SK-N-SH (cell line): ENCODE measurements at regions not wholly inside any gene's neighbourhood (a gene's known extent, or its start where the extent isn't known, plus 50 kb on each side); places are given as distances from the start of the nearest gene placed in this dataset.

Experiments
- CTCF ChIA-PET: fragments of 300-600, 350-600 bp; formaldehyde crosslinking; extraction: SDS; loops from one replicate; lab custom pipeline; 2021; lab: Yijun Ruan, JAX
- POLR2A ChIA-PET: fragments of 350-600 bp; sonication (Branson Sonifier 250); formaldehyde crosslinking; extraction: SDS; loops from one replicate; lab custom pipeline; 2020; ENCODE audit warnings: antibody characterized with exemption, inconsistent platforms; lab: Yijun Ruan, JAX
- DNase-seq: peaks from one replicate; pipeline ENCODE4 v3.0.0; 2012
- H2AFZ ChIP-seq: fragments of 200-600 bp; sonication (generic); 2 replicates; pipeline ENCODE4 v1.8.1; 2016; ENCODE audit warnings: antibody characterized with exemption, mild to moderate bottlenecking, low read depth
- H3F3A ChIP-seq: fragments of 200-600 bp; sonication (generic); replicated peaks from 2 replicates; pipeline ENCODE3; 2016; ENCODE audit warnings: antibody characterized with exemption, mild to moderate bottlenecking; ENCODE audit not compliant: insufficient read depth
- H3K27ac ChIP-seq, 2 experiments: fragments of 200-500 bp in 1 of 2; fragments of 200-600 bp in 1 of 2; sonication (Bioruptor generic) in 1 of 2; sonication (generic), shearing (Covaris generic) in 1 of 2; 2 replicates each; pipeline versions ENCODE4 v1.5.1 to v1.6.1; 2014 to 2016; ENCODE audit warnings: low read depth in 2 of 2, inconsistent platforms in 1 of 2, low read length in 1 of 2, mild to moderate bottlenecking in 1 of 2, mixed read lengths in 1 of 2
- H3K27me3 ChIP-seq: fragments of 200-600 bp; sonication (generic), shearing (Covaris generic); 2 replicates; pipeline ENCODE4 v1.6.1; 2016; ENCODE audit warnings: mixed run types; ENCODE audit not compliant: insufficient read depth
- H3K36me3 ChIP-seq, 2 experiments: fragments of 200-500 bp in 1 of 2; fragments of 200-600 bp in 1 of 2; sonication (Bioruptor generic) in 1 of 2; sonication (generic) in 1 of 2; replicated peaks in 1 of 2; 2 replicates each; pipeline versions ENCODE3 to v1.5.1; 2014 to 2016; ENCODE audit warnings: low read length in 1 of 2, mild to moderate bottlenecking in 1 of 2; ENCODE audit not compliant: insufficient read depth in 2 of 2, control insufficient read depth in 1 of 2
- H3K4me1 ChIP-seq, 2 experiments: fragments of 200-500 bp in 1 of 2; fragments of 200-600 bp in 1 of 2; sonication (Bioruptor generic) in 1 of 2; sonication (generic), shearing (Covaris generic) in 1 of 2; 2 replicates each; pipeline versions ENCODE4 v1.5.1 to v1.6.1; 2014 to 2016; ENCODE audit warnings: low read depth in 1 of 2, low read length in 1 of 2, mixed run types in 1 of 2; ENCODE audit not compliant: insufficient read depth in 2 of 2, control insufficient read depth in 1 of 2
- H3K4me2 ChIP-seq: fragments of 200-600 bp; sonication (generic), shearing (Covaris generic); 2 replicates; pipeline ENCODE4 v1.6.1; 2017; ENCODE audit warnings: mixed run types
- H3K4me3 ChIP-seq, 2 experiments: fragments of 200-500 bp in 1 of 2; fragments of 200-600 bp in 1 of 2; sonication (Bioruptor generic) in 1 of 2; sonication (generic), shearing (Covaris generic) in 1 of 2; 2 replicates each; pipeline versions ENCODE4 v1.5.1 to v1.8.1; 2014 to 2016; ENCODE audit warnings: low read depth in 2 of 2, inconsistent platforms in 1 of 2, low read length in 1 of 2, mild to moderate bottlenecking in 1 of 2, mixed read lengths in 1 of 2, moderate library complexity in 1 of 2
- H3K79me2 ChIP-seq: fragments of 200-600 bp; sonication (generic); 2 replicates; pipeline ENCODE4 v1.8.1; 2017; ENCODE audit warnings: mild to moderate bottlenecking; ENCODE audit not compliant: insufficient read depth
- H3K9ac ChIP-seq: fragments of 200-600 bp; sonication (generic); 2 replicates; pipeline ENCODE4 v1.6.1; 2017; ENCODE audit warnings: mixed run types
- H3K9me2 ChIP-seq: fragments of 200-600 bp; sonication (generic); 2 replicates; pipeline ENCODE4 v1.6.1; 2017; ENCODE audit warnings: mixed run types
- H3K9me3 ChIP-seq: fragments of 200-600 bp; sonication (generic); 2 replicates; pipeline ENCODE4 v1.6.1; 2017; ENCODE audit warnings: mixed run types, mild to moderate bottlenecking, moderate library complexity
- H4K20me1 ChIP-seq: fragments of 200-600 bp; sonication (generic); 2 replicates; pipeline ENCODE4 v1.6.1; 2017; ENCODE audit warnings: mild to moderate bottlenecking, mixed run types; ENCODE audit not compliant: insufficient read depth
- JUND ChIP-seq: IDR thresholded peaks from 2 replicates; pipeline ENCODE4 v1.4.0; 2012
- NFIC ChIP-seq: IDR thresholded peaks from 2 replicates; pipeline ENCODE4 v1.4.0; 2012; ENCODE audit warnings: borderline replicate concordance
- TAF1 ChIP-seq: IDR thresholded peaks from 2 replicates; pipeline ENCODE4 v1.6.1; 2012; ENCODE audit warnings: low read depth, mild to moderate bottlenecking, low read length, moderate library complexity, borderline replicate concordance
- WGBS: methylation state at CpG from one replicate; pipeline ENCODE4 v1.1.6; 2017; ENCODE audit warnings: low lambda C conversion rate; 5-methylcytosine and 5-hydroxymethylcytosine counted together
- small RNA-seq, 7 experiments: library from RNA; depleted of rRNA; stranded (forward); fragments of <200 nt; gene quantifications; one replicate each; pipeline ENCODE3, GENCODE V24; 2012
- TF ChIP-seq, protein P1 (sequence below): fragments of 150-350 bp; IDR thresholded peaks from 2 replicates; pipeline ENCODE4 v1.6.1; 2017; ENCODE audit warnings: antibody characterized with exemption, low read length, low read depth, borderline replicate concordance

DNA sequence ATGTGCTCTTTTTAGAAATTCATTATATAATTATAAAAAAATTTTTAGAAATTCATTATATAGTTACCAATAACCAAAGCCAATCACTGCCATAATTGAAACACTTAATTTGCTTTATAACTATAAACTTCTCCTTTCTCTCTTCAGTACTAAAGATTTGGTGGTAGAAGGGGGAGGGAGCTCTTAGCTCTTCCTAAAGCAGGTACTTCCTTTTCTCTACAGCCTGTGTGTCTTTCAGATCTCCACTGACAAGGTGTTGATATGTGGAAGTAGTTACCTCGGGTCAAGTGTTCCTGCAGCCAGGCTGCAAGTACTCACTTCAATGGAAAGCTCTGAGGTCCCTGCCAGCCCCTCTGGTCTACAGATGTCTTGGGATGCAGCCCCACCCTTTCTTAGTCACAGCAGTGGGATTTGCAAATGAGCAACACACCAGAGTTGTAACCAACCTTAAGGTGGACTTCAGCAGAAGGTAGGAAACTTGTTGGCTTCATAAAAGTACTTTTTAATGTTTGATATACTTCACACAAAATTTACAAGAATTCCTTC is 690.0 kb downstream of the ARHGAP15 start:
- Histone ChIP-seq H3K36me3 (no peaks in the 10 kb centered on the region), H3K9ac (no peak overlapping the region), H3K9me2 (no peaks in the 10 kb centered on the region), H4K20me1 (no peaks in the 10 kb centered on the region), H3K4me2 (no peak overlapping the region), H3K27me3 (no peaks in the 10 kb centered on the region), H3K4me3 (no peak overlapping the region), H3K27ac (no peak overlapping the region), H3K9me3 (no peaks in the 10 kb centered on the region), H3F3A (no peaks in the 10 kb centered on the region), H2AFZ (no peak overlapping the region), H3K4me1 (peaks cover 0 to 6% of the 10 kb centered on the region in 2 experiments; a peak in 2 of 4 replicates), H3K79me2 (no peaks in the 10 kb centered on the region)
- ChIA-PET POLR2A (no interaction called here), CTCF (no interaction called here)
- no peak for DNase-seq
- 36% methylated on average over 1 of the region's 1 CpG for WGBS
- no peak for TF ChIP-seq TAF1
- no peak for TF ChIP-seq JUND
- no peak for TF ChIP-seq NFIC
- TF ChIP-seq, protein P1, sequence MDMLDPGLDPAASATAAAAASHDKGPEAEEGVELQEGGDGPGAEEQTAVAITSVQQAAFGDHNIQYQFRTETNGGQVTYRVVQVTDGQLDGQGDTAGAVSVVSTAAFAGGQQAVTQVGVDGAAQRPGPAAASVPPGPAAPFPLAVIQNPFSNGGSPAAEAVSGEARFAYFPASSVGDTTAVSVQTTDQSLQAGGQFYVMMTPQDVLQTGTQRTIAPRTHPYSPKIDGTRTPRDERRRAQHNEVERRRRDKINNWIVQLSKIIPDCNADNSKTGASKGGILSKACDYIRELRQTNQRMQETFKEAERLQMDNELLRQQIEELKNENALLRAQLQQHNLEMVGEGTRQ: no peak

Small RNAs in the stretch of these regions (small RNA-seq; reads per million reads assigned to genes)
- gene RF00019: 0 reads per million in 7 experiments
